ENCODE measurements at regions not wholly inside any gene's neighbourhood (a gene's known extent, or its start where the extent isn't known, plus 50 kb on each side); places are given as distances from the start of the nearest gene placed in this dataset.

GRCh38 chr16:58970775-58971174, 236.7 kb upstream of the GOT2 start:
- CTCF ChIA-PET, result no interaction called here
- Mint-ChIP-seq H3K9me3 (no peaks in the 10 kb centered on the region), H3K4me1 (ENCODE audit: low read depth) (no peaks in the 10 kb centered on the region), H3K27me3 (ENCODE audit: low read depth) (no peaks in the 10 kb centered on the region), H3K4me3 (no peak overlapping the region), H3K27ac (no peak overlapping the region), H3K36me3 (ENCODE audit: low read depth) (no peaks in the 10 kb centered on the region)
- DNase-seq, result no peak
- intact Hi-C loops (cut with micrococcal nuclease), result no loop called here

GRCh38 chr16:58963479-58963878, 229.4 kb upstream of the GOT2 start:
- intact Hi-C loops (cut with micrococcal nuclease), result no loop called here
- no peaks in the 10 kb centered on the region for H3K4me1 Mint-ChIP-seq (ENCODE audit: low read depth)
- peaks cover 3% of the 10 kb centered on the region for H3K9me3 Mint-ChIP-seq
- CTCF ChIA-PET, result no interaction called here
- no peak overlapping the region for H3K4me3 Mint-ChIP-seq
- H3K27ac Mint-ChIP-seq, result no peak overlapping the region
- H3K27me3 Mint-ChIP-seq (ENCODE audit: low read depth), result peaks cover 2% of the 10 kb centered on the region
- no peak for DNase-seq
- no peaks in the 10 kb centered on the region for H3K36me3 Mint-ChIP-seq (ENCODE audit: low read depth)

- DNase-seq, result no peak
- Mint-ChIP-seq H3K4me1 (ENCODE audit: low read depth) (no peaks in the 10 kb centered on the region), H3K9me3 (peaks cover 3% of the 10 kb centered on the region), H3K27ac (no peak overlapping the region), H3K36me3 (ENCODE audit: low read depth) (no peaks in the 10 kb centered on the region), H3K27me3 (ENCODE audit: low read depth) (peaks cover 2% of the 10 kb centered on the region), H3K4me3 (no peak overlapping the region)
- intact Hi-C loops (cut with micrococcal nuclease), result no loop called here
- CTCF ChIA-PET, result no interaction called here
These were observed 228.7 kb upstream of the GOT2 start for GRCh38 chr16:58962811-58963210.

- H3K9me3 Mint-ChIP-seq, result peaks cover 3% of the 10 kb centered on the region
- no peaks in the 10 kb centered on the region for H3K4me1 Mint-ChIP-seq (ENCODE audit: low read depth)
- H3K27me3 Mint-ChIP-seq (ENCODE audit: low read depth), result peaks cover 2% of the 10 kb centered on the region
- intact Hi-C loops (cut with micrococcal nuclease), result no loop called here
- no peaks in the 10 kb centered on the region for H3K36me3 Mint-ChIP-seq (ENCODE audit: low read depth)
- no peak overlapping the region for H3K27ac Mint-ChIP-seq
- DNase-seq, result no peak
- CTCF ChIA-PET, result interaction anchor here (0.5 kb wide), 1 partner anchor 147 kb away, joined by 3 read pairs; no protein-coding TSS in a partner anchor
- no peak overlapping the region for H3K4me3 Mint-ChIP-seq
These were observed 226.4 kb upstream of the GOT2 start for GRCh38 chr16:58960484-58960883.

GRCh38 chr16:58960034-58960433, 225.9 kb upstream of the GOT2 start:
- Mint-ChIP-seq H3K4me1 (ENCODE audit: low read depth) (no peaks in the 10 kb centered on the region), H3K4me3 (no peak overlapping the region), H3K27ac (no peak overlapping the region), H3K27me3 (ENCODE audit: low read depth) (peaks cover 2% of the 10 kb centered on the region), H3K9me3 (peaks cover 3% of the 10 kb centered on the region), H3K36me3 (ENCODE audit: low read depth) (no peaks in the 10 kb centered on the region)
- CTCF ChIA-PET, result no interaction called here
- DNase-seq, result no peak
- intact Hi-C loops (cut with micrococcal nuclease), result no loop called here

- H3K9me3 Mint-ChIP-seq, result no peaks in the 10 kb centered on the region
- CTCF ChIA-PET, result interaction anchor here (0.7 kb wide), 1 partner anchor 929 kb away, joined by 3 read pairs; no protein-coding TSS in a partner anchor
- H3K4me1 Mint-ChIP-seq (ENCODE audit: low read depth), result no peaks in the 10 kb centered on the region
- no peak overlapping the region for H3K27ac Mint-ChIP-seq
- H3K36me3 Mint-ChIP-seq (ENCODE audit: low read depth), result no peaks in the 10 kb centered on the region
- intact Hi-C loops (cut with micrococcal nuclease), result no loop called here
- H3K4me3 Mint-ChIP-seq, result no peak overlapping the region
- peaks cover 2% of the 10 kb centered on the region for H3K27me3 Mint-ChIP-seq (ENCODE audit: low read depth)
- DNase-seq, result no peak
These were observed 224.6 kb upstream of the GOT2 start for GRCh38 chr16:58958749-58959148.

GRCh38 chr16:58948244-58948643, 214.1 kb upstream of the GOT2 start:
- no peaks in the 10 kb centered on the region for H3K36me3 Mint-ChIP-seq (ENCODE audit: low read depth)
- CTCF ChIA-PET, result no interaction called here
- intact Hi-C loops (cut with micrococcal nuclease), result no loop called here
- H3K27me3 Mint-ChIP-seq (ENCODE audit: low read depth), result no peaks in the 10 kb centered on the region
- no peak overlapping the region for H3K4me3 Mint-ChIP-seq
- H3K4me1 Mint-ChIP-seq (ENCODE audit: low read depth), result no peaks in the 10 kb centered on the region
- no peak overlapping the region for H3K27ac Mint-ChIP-seq
- peaks cover 4% of the 10 kb centered on the region for H3K9me3 Mint-ChIP-seq
- no peak for DNase-seq

GRCh38 chr16:58940609-58941008, 206.5 kb upstream of the GOT2 start:
- CTCF ChIA-PET, result no interaction called here
- intact Hi-C loops (cut with micrococcal nuclease), result no loop called here
- no peak for DNase-seq
- Mint-ChIP-seq H3K4me3 (no peak overlapping the region), H3K27me3 (ENCODE audit: low read depth) (no peaks in the 10 kb centered on the region), H3K4me1 (ENCODE audit: low read depth) (no peaks in the 10 kb centered on the region), H3K36me3 (ENCODE audit: low read depth) (no peaks in the 10 kb centered on the region), H3K9me3 (no peaks in the 10 kb centered on the region), H3K27ac (no peak overlapping the region)

GRCh38 chr16:58938811-58939210, 204.7 kb upstream of the GOT2 start:
- H3K36me3 Mint-ChIP-seq (ENCODE audit: low read depth), result no peaks in the 10 kb centered on the region

GRCh38 chr16:58937661-58938060, 203.5 kb upstream of the GOT2 start:
- no peak for DNase-seq
- no peak overlapping the region for H3K4me3 Mint-ChIP-seq
- intact Hi-C loops (cut with micrococcal nuclease), result no loop called here
- peaks cover 4% of the 10 kb centered on the region for H3K9me3 Mint-ChIP-seq
- no peaks in the 10 kb centered on the region for H3K4me1 Mint-ChIP-seq (ENCODE audit: low read depth)
- H3K27me3 Mint-ChIP-seq (ENCODE audit: low read depth), result no peaks in the 10 kb centered on the region
- CTCF ChIA-PET, result no interaction called here
- H3K36me3 Mint-ChIP-seq (ENCODE audit: low read depth), result no peaks in the 10 kb centered on the region
- H3K27ac Mint-ChIP-seq, result no peak overlapping the region

More at GRCh38 chr16:58938811-58939210, 204.7 kb upstream of the GOT2 start:
- intact Hi-C loops (cut with micrococcal nuclease), result no loop called here
- CTCF ChIA-PET, result no interaction called here
- Mint-ChIP-seq H3K27me3 (ENCODE audit: low read depth) (no peaks in the 10 kb centered on the region), H3K27ac (no peak overlapping the region), H3K4me1 (ENCODE audit: low read depth) (no peaks in the 10 kb centered on the region), H3K9me3 (no peaks in the 10 kb centered on the region), H3K4me3 (no peak overlapping the region)
- DNase-seq, result no peak

- CTCF ChIA-PET, result no interaction called here
- Mint-ChIP-seq H3K36me3 (ENCODE audit: low read depth) (no peaks in the 10 kb centered on the region), H3K9me3 (peaks cover 4% of the 10 kb centered on the region), H3K4me3 (no peak overlapping the region), H3K27ac (no peak overlapping the region), H3K4me1 (ENCODE audit: low read depth) (no peaks in the 10 kb centered on the region), H3K27me3 (ENCODE audit: low read depth) (no peaks in the 10 kb centered on the region)
- intact Hi-C loops (cut with micrococcal nuclease), result no loop called here
- DNase-seq, result no peak
These were observed 199.1 kb upstream of the GOT2 start for GRCh38 chr16:58933186-58933585.

- H3K9me3 Mint-ChIP-seq, result peaks cover 4% of the 10 kb centered on the region
- H3K27ac Mint-ChIP-seq, result no peak overlapping the region
- no peaks in the 10 kb centered on the region for H3K4me1 Mint-ChIP-seq (ENCODE audit: low read depth)
- CTCF ChIA-PET, result no interaction called here
- intact Hi-C loops (cut with micrococcal nuclease), result no loop called here
- no peaks in the 10 kb centered on the region for H3K27me3 Mint-ChIP-seq (ENCODE audit: low read depth)
- H3K36me3 Mint-ChIP-seq (ENCODE audit: low read depth), result no peaks in the 10 kb centered on the region
- H3K4me3 Mint-ChIP-seq, result no peak overlapping the region
- no peak for DNase-seq
These were observed 197.3 kb upstream of the GOT2 start for GRCh38 chr16:58931436-58931835.

- intact Hi-C loops (cut with micrococcal nuclease), result no loop called here
- Mint-ChIP-seq H3K27me3 (ENCODE audit: low read depth) (no peaks in the 10 kb centered on the region), H3K4me1 (ENCODE audit: low read depth) (no peaks in the 10 kb centered on the region), H3K36me3 (ENCODE audit: low read depth) (no peaks in the 10 kb centered on the region), H3K4me3 (no peak overlapping the region), H3K27ac (no peak overlapping the region), H3K9me3 (peaks cover 2% of the 10 kb centered on the region)
- DNase-seq, result no peak
- CTCF ChIA-PET, result no interaction called here
These were observed 189.0 kb upstream of the GOT2 start for GRCh38 chr16:58923094-58923493.

GRCh38 chr16:58913456-58913855, 179.3 kb upstream of the GOT2 start:
- H3K4me3 Mint-ChIP-seq, result no peak overlapping the region
- H3K9me3 Mint-ChIP-seq, result peaks cover 5% of the 10 kb centered on the region
- H3K27ac Mint-ChIP-seq, result no peak overlapping the region
- CTCF ChIA-PET, result interaction anchor here (0.7 kb wide), 1 partner anchor 46 kb away, joined by 3 read pairs; no protein-coding TSS in a partner anchor
- H3K27me3 Mint-ChIP-seq (ENCODE audit: low read depth), result no peaks in the 10 kb centered on the region
- DNase-seq, result no peak
- no peaks in the 10 kb centered on the region for H3K36me3 Mint-ChIP-seq (ENCODE audit: low read depth)
- H3K4me1 Mint-ChIP-seq (ENCODE audit: low read depth), result no peaks in the 10 kb centered on the region
- intact Hi-C loops (cut with micrococcal nuclease), result no loop called here
